CD4-positive, alpha-beta memory T cell (primary cell): ENCODE measurements at regions not wholly inside any gene's neighbourhood (a gene's known extent, or its start where the extent isn't known, plus 50 kb on each side); places are given as distances from the start of the nearest gene placed in this dataset.

Experiments
- CTCF ChIA-PET: fragments of 350-600 bp; sonication (Branson Sonifier 250); formaldehyde crosslinking; loops from one replicate; lab custom pipeline; 2021; ENCODE audit warnings: inconsistent platforms; ENCODE audit not compliant: partially characterized antibody; lab: Charles Lee
- POLR2A ChIA-PET: fragments of 350-600 bp; sonication (Branson Sonifier 250); formaldehyde crosslinking; loops from one replicate; lab custom pipeline; 2021; ENCODE audit not compliant: partially characterized antibody; lab: Charles Lee
- DNase-seq, 5 donors: peaks; one replicate each; pipeline versions ENCODE4 v3.0.0 to v3.0.0-alpha.2; 2020 to 2022; ENCODE audit warnings: mixed read lengths in 1 of 5
- H3K27ac ChIP-seq: one replicate; pipeline ENCODE4 v1.7.0; 2013; ENCODE audit warnings: low read depth, low read length
- H3K27me3 ChIP-seq: 2 replicates; pipeline ENCODE4 v1.7.0; 2013; ENCODE audit warnings: mild to moderate bottlenecking, low read length, moderate library complexity; ENCODE audit not compliant: insufficient read depth
- H3K36me3 ChIP-seq: 2 replicates; pipeline ENCODE4 v1.7.0; 2013; ENCODE audit warnings: mild to moderate bottlenecking, low read length, moderate library complexity; ENCODE audit not compliant: insufficient read depth
- H3K4me1 ChIP-seq: 2 replicates; pipeline ENCODE4 v1.7.0; 2013; ENCODE audit warnings: mild to moderate bottlenecking, low read length, moderate library complexity; ENCODE audit not compliant: insufficient read depth
- H3K4me3 ChIP-seq, 2 donors: one replicate each; pipeline ENCODE4 v1.7.0; 2013; ENCODE audit warnings: low read length in 2 of 2, mild to moderate bottlenecking in 1 of 2
- H3K9me3 ChIP-seq, 2 donors: one replicate each; pipeline ENCODE4 v1.7.0; 2013; ENCODE audit warnings: low read length in 2 of 2, control low read depth in 1 of 2; ENCODE audit not compliant: control insufficient read depth in 1 of 2
- H3K27ac Mint-ChIP-seq, 7 donors: one replicate each; pipeline ENCODE4 v1.8.0; 2020 to 2021; ENCODE audit warnings: mixed read lengths in 7 of 7, mild to moderate bottlenecking in 6 of 7, inconsistent platforms in 3 of 7, moderate library complexity in 3 of 7
- H3K27me3 Mint-ChIP-seq, 2 donors: one replicate each; pipeline ENCODE4 v1.8.0; 2020 to 2021; ENCODE audit warnings: mixed read lengths in 2 of 2
- H3K36me3 Mint-ChIP-seq, 2 donors: one replicate each; pipeline ENCODE4 v1.8.0; 2020 to 2021; ENCODE audit warnings: mixed read lengths in 2 of 2, inconsistent platforms in 1 of 2, mild to moderate bottlenecking in 1 of 2
- H3K4me1 Mint-ChIP-seq, 4 donors: one replicate each; pipeline ENCODE4 v1.8.0; 2020 to 2021; ENCODE audit warnings: mixed read lengths in 4 of 4, mild to moderate bottlenecking in 1 of 4
- H3K4me3 Mint-ChIP-seq, 8 donors: one replicate each; pipeline ENCODE4 v1.8.0; 2020 to 2021; ENCODE audit warnings: mixed read lengths in 8 of 8, mild to moderate bottlenecking in 7 of 8, moderate library complexity in 6 of 8, inconsistent platforms in 3 of 8
- H3K9me3 Mint-ChIP-seq, 8 donors: one replicate each; pipeline ENCODE4 v1.8.0; 2020 to 2021; ENCODE audit warnings: mixed read lengths in 8 of 8, mild to moderate bottlenecking in 5 of 8, inconsistent platforms in 3 of 8, moderate library complexity in 1 of 8
- intact Hi-C: fragments of 100-400 bp; cut with micrococcal nuclease; formaldehyde crosslinking; loops from one replicate; pipeline ENCODE4 v1.15.1; 2023

DNA sequence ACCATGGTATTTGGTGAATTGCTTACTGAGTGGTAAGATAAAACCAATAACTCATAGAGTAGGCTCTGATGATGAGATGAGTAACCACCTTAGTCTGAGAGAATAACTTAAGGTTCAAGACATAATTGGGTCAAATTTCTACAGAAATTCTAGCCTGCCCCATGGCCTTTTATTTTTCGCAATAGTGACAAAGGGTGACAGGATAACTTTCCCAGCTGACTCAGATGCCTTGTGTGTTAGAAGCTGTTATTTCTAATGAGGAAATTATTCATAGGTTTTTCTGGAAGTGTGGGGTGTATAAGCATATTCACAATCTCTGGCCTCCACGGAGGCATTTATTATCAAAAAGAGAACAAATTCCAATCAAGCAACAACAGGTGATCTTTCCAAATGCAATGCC lies 159.0 kb downstream of the NUP35 start:
- Histone ChIP-seq H3K4me3 (no peak overlapping the region), H3K27me3 (no peaks in the 10 kb centered on the region), H3K36me3 (no peaks in the 10 kb centered on the region), H3K27ac (no peak overlapping the region), H3K9me3 (no peaks in the 10 kb centered on the region), H3K4me1 (no peaks in the 10 kb centered on the region)
- Mint-ChIP-seq H3K4me1 (no peaks in the 10 kb centered on the region), H3K4me3 (no peak overlapping the region), H3K36me3 (no peaks in the 10 kb centered on the region), H3K27me3 (peaks cover 0 to 2% of the 10 kb centered on the region in 2 donors), H3K27ac (no peak overlapping the region), H3K9me3 (peaks cover 0 to 3% (median 0%) of the 10 kb centered on the region in 8 donors)
- intact Hi-C loops: no loop called here
- DNase-seq: no peak
- ChIA-PET POLR2A (no interaction called here), CTCF (no interaction called here)

DNA sequence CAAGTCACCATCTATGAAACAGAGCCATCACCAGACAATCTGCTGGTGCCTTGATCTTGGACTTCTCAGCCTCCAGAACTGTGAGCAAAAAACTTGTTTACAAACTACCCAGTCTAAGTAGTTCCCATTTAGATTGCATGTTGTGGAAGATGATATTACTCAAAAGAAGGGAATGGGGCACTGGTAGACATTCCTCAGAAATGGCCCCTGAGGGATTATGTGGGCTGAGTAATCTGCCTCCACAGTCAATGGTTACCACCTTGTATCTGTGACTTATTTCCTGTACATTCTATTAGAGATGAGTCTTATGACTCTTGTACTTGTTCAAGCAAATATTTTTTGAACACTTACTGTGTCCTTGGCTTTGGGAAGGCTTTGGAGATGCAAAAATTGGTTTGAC lies 160.4 kb downstream of the NUP35 start:
- H3K4me1 Mint-ChIP-seq: no peaks in the 10 kb centered on the region
- Histone ChIP-seq H3K36me3 (no peaks in the 10 kb centered on the region), H3K9me3 (no peaks in the 10 kb centered on the region), H3K27me3 (no peaks in the 10 kb centered on the region), H3K4me3 (no peak overlapping the region), H3K27ac (no peak overlapping the region), H3K4me1 (no peaks in the 10 kb centered on the region)
- no peak for DNase-seq
- peaks cover 0 to 4% (median 0%) of the 10 kb centered on the region in 8 donors for H3K9me3 Mint-ChIP-seq
- intact Hi-C loops: no loop called here
- H3K27me3 Mint-ChIP-seq: no peaks in the 10 kb centered on the region
- no peak overlapping the region for H3K4me3 Mint-ChIP-seq
- ChIA-PET POLR2A (no interaction called here), CTCF (no interaction called here)
- H3K36me3 Mint-ChIP-seq: no peaks in the 10 kb centered on the region
- H3K27ac Mint-ChIP-seq: no peak overlapping the region

- CTCF ChIA-PET: no interaction called here
- no peaks in the 10 kb centered on the region for H3K4me1 Mint-ChIP-seq
- H3K9me3 Mint-ChIP-seq: peaks cover 0 to 7% (median 6%) of the 10 kb centered on the region in 8 donors
- no peaks in the 10 kb centered on the region for H3K4me1 ChIP-seq
- H3K4me3 Mint-ChIP-seq: no peak overlapping the region
- H3K27ac ChIP-seq: no peak overlapping the region
- no peaks in the 10 kb centered on the region for H3K9me3 ChIP-seq
- peaks cover 0 to 2% of the 10 kb centered on the region in 2 donors for H3K27me3 Mint-ChIP-seq
- DNase-seq: no peak
- intact Hi-C loops: no loop called here
- no peaks in the 10 kb centered on the region for H3K27me3 ChIP-seq
- H3K4me3 ChIP-seq: no peak overlapping the region
- H3K36me3 Mint-ChIP-seq: no peaks in the 10 kb centered on the region
- H3K36me3 ChIP-seq: no peaks in the 10 kb centered on the region
- H3K27ac Mint-ChIP-seq: no peak overlapping the region
- POLR2A ChIA-PET: no interaction called here
Measured at GRCh38 chr2:183291436-183291835, 167.2 kb downstream of the NUP35 start.

- Histone ChIP-seq H3K27me3 (no peaks in the 10 kb centered on the region), H3K27ac (no peak overlapping the region), H3K4me3 (no peak overlapping the region), H3K36me3 (no peaks in the 10 kb centered on the region), H3K4me1 (no peaks in the 10 kb centered on the region), H3K9me3 (no peaks in the 10 kb centered on the region)
- Mint-ChIP-seq H3K36me3 (no peaks in the 10 kb centered on the region), H3K4me1 (no peaks in the 10 kb centered on the region), H3K27me3 (peaks cover 0 to 2% of the 10 kb centered on the region in 2 donors), H3K4me3 (no peak overlapping the region), H3K27ac (no peak overlapping the region), H3K9me3 (peaks cover 0 to 8% (median 6%) of the 10 kb centered on the region in 8 donors)
- ChIA-PET CTCF (no interaction called here), POLR2A (no interaction called here)
- no peak for DNase-seq
- intact Hi-C loops: no loop called here
Measured at GRCh38 chr2:183292028-183292427, 167.8 kb downstream of the NUP35 start.

DNA sequence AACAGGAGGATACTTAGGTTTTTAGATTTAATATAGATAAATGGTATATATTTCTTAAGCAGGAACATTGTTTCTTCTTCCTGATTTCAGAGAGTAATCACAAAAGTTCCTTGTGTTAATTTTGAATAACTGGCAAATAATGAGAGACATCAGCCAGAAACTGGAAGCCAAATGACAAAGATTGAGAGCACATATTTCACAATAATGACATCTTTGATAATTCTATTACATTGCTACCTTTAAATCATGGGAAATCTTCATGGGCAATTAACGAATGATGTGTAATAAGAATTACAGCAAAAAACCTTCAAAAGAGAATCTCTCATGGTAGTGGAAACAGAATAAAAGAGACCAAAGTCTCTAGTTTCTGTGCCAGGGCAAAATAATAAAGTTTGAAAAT lies 215.1 kb downstream of the NUP35 start:
- no peaks in the 10 kb centered on the region for H3K27me3 Mint-ChIP-seq
- H3K36me3 Mint-ChIP-seq: peaks cover 0 to 3% of the 10 kb centered on the region in 2 donors
- H3K27ac ChIP-seq: no peak overlapping the region
- no peaks in the 10 kb centered on the region for H3K36me3 ChIP-seq
- CTCF ChIA-PET: no interaction called here
- H3K4me1 ChIP-seq: no peaks in the 10 kb centered on the region
- no peak overlapping the region for H3K4me3 ChIP-seq
- no peak overlapping the region for H3K27ac Mint-ChIP-seq
- no peaks in the 10 kb centered on the region for H3K27me3 ChIP-seq
- no peak for DNase-seq
- intact Hi-C loops: no loop called here
- H3K4me3 Mint-ChIP-seq: no peak overlapping the region
- peaks cover 0 to 24% (median 10%) of the 10 kb centered on the region in 8 donors for H3K9me3 Mint-ChIP-seq
- POLR2A ChIA-PET: no interaction called here
- no peaks in the 10 kb centered on the region for H3K4me1 Mint-ChIP-seq
- no peaks in the 10 kb centered on the region for H3K9me3 ChIP-seq

GRCh38 chr2:183341057-183341456 lies 216.8 kb downstream of the NUP35 start:
- Mint-ChIP-seq H3K27ac (no peak overlapping the region), H3K9me3 (peaks cover under 1 to 15% (median 7%) of the 10 kb centered on the region in 8 donors), H3K27me3 (no peaks in the 10 kb centered on the region), H3K4me1 (no peaks in the 10 kb centered on the region), H3K4me3 (no peak overlapping the region), H3K36me3 (peaks cover 0 to 3% of the 10 kb centered on the region in 2 donors)
- Histone ChIP-seq H3K9me3 (no peaks in the 10 kb centered on the region), H3K27me3 (no peaks in the 10 kb centered on the region), H3K4me1 (no peaks in the 10 kb centered on the region), H3K4me3 (no peak overlapping the region), H3K27ac (no peak overlapping the region), H3K36me3 (no peaks in the 10 kb centered on the region)
- intact Hi-C loops: no loop called here
- ChIA-PET CTCF (no interaction called here), POLR2A (no interaction called here)
- DNase-seq: no peak

DNA sequence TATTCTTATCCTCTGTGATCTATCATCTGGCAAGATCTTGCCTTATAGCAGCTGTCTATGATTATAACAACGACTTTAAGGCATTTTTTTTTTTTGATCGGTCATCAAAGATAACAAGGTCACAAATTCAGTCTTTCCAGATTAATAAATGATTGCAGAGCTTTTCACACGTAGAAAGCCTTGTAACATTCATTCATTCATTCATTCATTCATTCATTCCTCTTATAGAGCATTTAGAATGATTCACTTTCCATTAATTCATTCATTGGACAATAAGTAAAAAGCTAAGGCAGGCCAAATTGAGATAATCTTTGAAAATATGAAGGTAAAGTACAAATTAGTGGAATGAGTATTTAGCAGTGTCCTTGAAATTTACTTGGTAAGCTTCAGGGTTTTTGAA lies 223.7 kb downstream of the NUP35 start:
- ChIA-PET POLR2A (no interaction called here), CTCF (no interaction called here)
- Mint-ChIP-seq H3K4me1 (no peaks in the 10 kb centered on the region), H3K27ac (no peak overlapping the region), H3K4me3 (no peak overlapping the region), H3K27me3 (no peaks in the 10 kb centered on the region), H3K9me3 (peaks cover 0 to 2% (median 0%) of the 10 kb centered on the region in 8 donors), H3K36me3 (no peaks in the 10 kb centered on the region)
- Histone ChIP-seq H3K9me3 (no peaks in the 10 kb centered on the region), H3K36me3 (no peaks in the 10 kb centered on the region), H3K4me3 (no peak overlapping the region), H3K27me3 (no peaks in the 10 kb centered on the region), H3K4me1 (no peaks in the 10 kb centered on the region), H3K27ac (no peak overlapping the region)
- intact Hi-C loops: no loop called here
- no peak for DNase-seq

- Mint-ChIP-seq H3K27ac (no peak overlapping the region), H3K4me1 (no peaks in the 10 kb centered on the region), H3K27me3 (no peaks in the 10 kb centered on the region), H3K36me3 (no peaks in the 10 kb centered on the region), H3K4me3 (no peak overlapping the region), H3K9me3 (peaks cover 0 to 2% (median 0%) of the 10 kb centered on the region in 8 donors)
- intact Hi-C loops: no loop called here
- Histone ChIP-seq H3K36me3 (no peaks in the 10 kb centered on the region), H3K27me3 (no peaks in the 10 kb centered on the region), H3K4me1 (no peaks in the 10 kb centered on the region), H3K27ac (no peak overlapping the region), H3K4me3 (no peak overlapping the region), H3K9me3 (no peaks in the 10 kb centered on the region)
- CTCF ChIA-PET: no interaction called here
- no peak for DNase-seq
- POLR2A ChIA-PET: no interaction called here
Measured at GRCh38 chr2:183348492-183348891, 224.2 kb downstream of the NUP35 start.
